Keratinocyte (primary cell): ENCODE measurements at regions not wholly inside any gene's neighbourhood (a gene's known extent, or its start where the extent isn't known, plus 50 kb on each side); places are given as distances from the start of the nearest gene placed in this dataset.

Source experiments
- DNase-seq: peaks from one replicate; pipeline ENCODE4 v3.0.0-alpha.2; 2011; ENCODE audit warnings: low read depth, missing footprints, low spot score
- FAIRE-seq: peaks from 2 replicates; lab custom pipeline; 2011; peaks lifted over from hg19 to GRCh38; lab: Jason Lieb, UNC
- H2AFZ ChIP-seq: 2 replicates; pipeline ENCODE4 v1.6.0; 2012; ENCODE audit warnings: low read length, control low read depth, inconsistent platforms; ENCODE audit not compliant: control insufficient read depth
- H3K27ac ChIP-seq: 2 replicates; pipeline ENCODE4 v1.5.1; 2011; ENCODE audit warnings: low read length; ENCODE audit not compliant: control insufficient read depth, insufficient read depth
- H3K27me3 ChIP-seq: 3 replicates; pipeline ENCODE4 v1.6.0; 2011; ENCODE audit warnings: low read length; ENCODE audit not compliant: control insufficient read depth, insufficient read depth; ENCODE audit errors: extremely low read depth
- H3K36me3 ChIP-seq, 2 experiments: 2 replicates in 1 of 2; 3 replicates in 1 of 2; pipeline ENCODE4 v1.5.1; 2011; ENCODE audit warnings: low read length in 2 of 2, mild to moderate bottlenecking in 1 of 2; ENCODE audit not compliant: control insufficient read depth in 2 of 2, insufficient read depth in 2 of 2; ENCODE audit errors: extremely low read depth in 1 of 2
- H3K4me1 ChIP-seq: 3 replicates; pipeline ENCODE4 v1.5.1; 2011; ENCODE audit warnings: low read length; ENCODE audit not compliant: control insufficient read depth, insufficient read depth; ENCODE audit errors: extremely low read depth
- H3K4me2 ChIP-seq: 3 replicates; pipeline ENCODE4 v1.6.0; 2011; ENCODE audit warnings: low read depth, low read length; ENCODE audit not compliant: control insufficient read depth, insufficient read depth; ENCODE audit errors: extremely low read depth
- H3K4me3 ChIP-seq, 3 experiments: fragments of 200-600 bp in 1 of 3; sonication (generic) in 1 of 3; 2 replicates in 2 of 3; 3 replicates in 1 of 3; pipeline ENCODE4 v1.5.1; 2011 to 2016; ENCODE audit warnings: low read length in 3 of 3, mild to moderate bottlenecking in 3 of 3, control low read depth in 2 of 3, inconsistent platforms in 1 of 3, low read depth in 1 of 3, mixed read lengths in 1 of 3, mixed run types in 1 of 3, moderate library complexity in 1 of 3; ENCODE audit not compliant: control insufficient read depth in 2 of 3, insufficient read depth in 2 of 3; ENCODE audit errors: extremely low read depth in 1 of 3
- H3K79me2 ChIP-seq: 2 replicates; pipeline ENCODE4 v1.6.0; 2012; ENCODE audit warnings: low read length; ENCODE audit not compliant: control insufficient read depth, insufficient read depth
- H3K9ac ChIP-seq: 3 replicates; pipeline ENCODE4 v1.6.0; 2011; ENCODE audit warnings: low read length; ENCODE audit not compliant: control insufficient read depth, insufficient read depth; ENCODE audit errors: extremely low read depth
- H3K9me1 ChIP-seq: 3 replicates; pipeline ENCODE4 v1.6.0; 2011; ENCODE audit warnings: low read length; ENCODE audit not compliant: control insufficient read depth, insufficient read depth; ENCODE audit errors: extremely low read depth
- H3K9me3 ChIP-seq: 2 replicates; pipeline ENCODE4 v1.5.1; 2012; ENCODE audit warnings: low read depth, low read length; ENCODE audit not compliant: control insufficient read depth
- H4K20me1 ChIP-seq: 3 replicates; pipeline ENCODE4 v1.6.0; 2011; ENCODE audit warnings: low read length; ENCODE audit not compliant: control insufficient read depth, insufficient read depth; ENCODE audit errors: extremely low read depth
- EZH2 ChIP-seq: IDR thresholded peaks from one replicate; pipeline ENCODE4 v1.6.1; 2012; ENCODE audit warnings: inconsistent platforms, mild to moderate bottlenecking, low read length, moderate library complexity
- dilution Hi-C: fragments of 300-500 bp; cut with MboI; formaldehyde crosslinking; loops from one replicate; pipeline ENCODE4 v1.7.0; 2020; ENCODE audit warnings: low sequenced_read_pairs; ENCODE audit not compliant: extremely low pct_ligation_motif_present
- TF ChIP-seq, protein P1 (sequence below), 3 experiments: IDR thresholded peaks in 1 of 3; conservative IDR thresholded peaks in 1 of 3; optimal IDR thresholded peaks in 1 of 3; 2 replicates in 2 of 3; 3 replicates in 1 of 3; pipeline versions ENCODE3 to v1.5.1; 2011; ENCODE audit warnings: low read length in 3 of 3, mild to moderate bottlenecking in 3 of 3, moderate library complexity in 2 of 3, control low read depth in 1 of 3, inconsistent platforms in 1 of 3; ENCODE audit not compliant: insufficient read depth in 2 of 3; ENCODE audit errors: extremely low read depth in 1 of 3

DNA sequence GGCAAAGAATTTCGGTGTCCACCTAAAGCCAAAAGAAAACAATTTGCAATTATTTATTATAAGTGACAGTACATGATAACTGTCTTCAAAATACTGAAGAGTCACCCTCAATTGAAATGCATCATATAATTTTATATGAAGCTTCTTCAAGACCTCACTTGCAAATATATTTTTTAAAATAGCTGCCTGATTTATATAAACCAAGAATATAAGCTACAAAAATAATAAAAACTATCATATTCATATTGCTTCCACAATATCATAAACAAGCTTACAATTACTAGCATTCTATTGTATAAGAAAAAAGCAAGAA is 144.1 kb downstream of the CETN3 start:
- no peak overlapping the region for H2AFZ ChIP-seq
- H3K9me1 ChIP-seq, result no peaks in the 10 kb centered on the region
- dilution Hi-C loops, result no loop called here
- no peaks in the 10 kb centered on the region for H4K20me1 ChIP-seq
- no peak overlapping the region for H3K27ac ChIP-seq
- H3K36me3 ChIP-seq, result no peaks in the 10 kb centered on the region
- no peak overlapping the region for H3K4me3 ChIP-seq
- FAIRE-seq (no peak), DNase-seq (no peak)
- peaks cover 4% of the 10 kb centered on the region for H3K27me3 ChIP-seq
- no peaks in the 10 kb centered on the region for H3K79me2 ChIP-seq
- H3K9me3 ChIP-seq, result no peaks in the 10 kb centered on the region
- H3K9ac ChIP-seq, result no peak overlapping the region
- no peak for TF ChIP-seq EZH2
- H3K4me2 ChIP-seq, result no peak overlapping the region
- H3K4me1 ChIP-seq, result no peaks in the 10 kb centered on the region

DNA sequence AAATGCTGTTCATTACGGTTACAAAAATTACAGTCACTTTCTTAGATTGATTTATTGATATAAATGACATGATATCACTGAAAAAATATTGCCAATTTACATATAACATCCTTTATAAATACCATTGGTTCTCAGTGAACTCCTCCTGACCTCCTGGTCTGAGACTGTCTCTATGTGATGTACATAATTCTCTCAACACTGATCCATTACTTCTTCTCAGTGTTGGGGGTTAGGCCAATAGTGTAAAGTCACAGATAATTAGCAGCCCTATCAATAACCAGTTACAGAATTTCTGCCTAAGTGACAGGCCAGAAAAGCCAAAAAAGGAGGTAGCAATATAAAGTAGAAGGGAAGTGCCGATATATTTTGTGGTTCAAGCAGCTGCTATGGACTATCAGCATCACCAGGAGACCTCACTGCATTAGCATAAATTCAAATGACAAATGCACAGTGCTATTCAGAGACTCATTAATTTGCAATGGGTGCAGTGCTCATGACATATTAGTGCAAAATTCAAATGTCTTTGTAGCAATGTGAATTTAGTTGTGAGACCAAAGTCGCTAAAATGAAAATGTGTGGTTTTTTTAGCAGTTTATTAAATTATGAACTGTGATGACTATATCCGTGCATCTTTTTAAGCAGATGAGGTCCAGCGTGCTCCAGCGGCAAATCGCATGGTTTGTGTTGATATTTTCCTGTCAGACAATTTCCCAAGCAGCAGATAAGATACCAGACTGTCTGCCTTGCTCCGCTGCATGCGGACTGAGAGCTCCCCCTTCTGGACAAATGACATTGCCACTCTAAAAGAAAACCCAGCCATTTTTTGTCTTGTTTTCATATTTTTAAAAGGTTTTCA is 144.6 kb downstream of the CETN3 start:
- H3K9ac ChIP-seq, result no peak overlapping the region
- H3K9me1 ChIP-seq, result no peaks in the 10 kb centered on the region
- H3K9me3 ChIP-seq, result no peaks in the 10 kb centered on the region
- no peaks in the 10 kb centered on the region for H3K36me3 ChIP-seq
- TF ChIP-seq, protein P1, sequence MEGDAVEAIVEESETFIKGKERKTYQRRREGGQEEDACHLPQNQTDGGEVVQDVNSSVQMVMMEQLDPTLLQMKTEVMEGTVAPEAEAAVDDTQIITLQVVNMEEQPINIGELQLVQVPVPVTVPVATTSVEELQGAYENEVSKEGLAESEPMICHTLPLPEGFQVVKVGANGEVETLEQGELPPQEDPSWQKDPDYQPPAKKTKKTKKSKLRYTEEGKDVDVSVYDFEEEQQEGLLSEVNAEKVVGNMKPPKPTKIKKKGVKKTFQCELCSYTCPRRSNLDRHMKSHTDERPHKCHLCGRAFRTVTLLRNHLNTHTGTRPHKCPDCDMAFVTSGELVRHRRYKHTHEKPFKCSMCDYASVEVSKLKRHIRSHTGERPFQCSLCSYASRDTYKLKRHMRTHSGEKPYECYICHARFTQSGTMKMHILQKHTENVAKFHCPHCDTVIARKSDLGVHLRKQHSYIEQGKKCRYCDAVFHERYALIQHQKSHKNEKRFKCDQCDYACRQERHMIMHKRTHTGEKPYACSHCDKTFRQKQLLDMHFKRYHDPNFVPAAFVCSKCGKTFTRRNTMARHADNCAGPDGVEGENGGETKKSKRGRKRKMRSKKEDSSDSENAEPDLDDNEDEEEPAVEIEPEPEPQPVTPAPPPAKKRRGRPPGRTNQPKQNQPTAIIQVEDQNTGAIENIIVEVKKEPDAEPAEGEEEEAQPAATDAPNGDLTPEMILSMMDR (optimal IDR thresholded peaks at IDR 0.05 in 1 of 3, IDR thresholded peaks at IDR 0.05 in 1 of 3, conservative IDR thresholded peaks at IDR 0.05 in 1 of 3; ENCODE audit: extremely low read depth in 1 of 3, insufficient read depth in 2 of 3, low read length in 3 of 3), result peak; percentile 82 to 93 (median 90)
- no peak for TF ChIP-seq EZH2
- no peak for DNase-seq
- dilution Hi-C loops, result no loop called here
- no peak overlapping the region for H3K4me2 ChIP-seq
- H3K27me3 ChIP-seq, result peaks cover 4% of the 10 kb centered on the region
- FAIRE-seq, result no peak
- H2AFZ ChIP-seq, result no peak overlapping the region
- H3K79me2 ChIP-seq, result no peaks in the 10 kb centered on the region
- H3K4me3 ChIP-seq, result no peak overlapping the region
- no peaks in the 10 kb centered on the region for H4K20me1 ChIP-seq
- H3K27ac ChIP-seq, result no peak overlapping the region
- no peaks in the 10 kb centered on the region for H3K4me1 ChIP-seq
